ENCODE measurements at regions not wholly inside any gene's neighbourhood (a gene's known extent, or its start where the extent isn't known, plus 50 kb on each side); places are given as distances from the start of the nearest gene placed in this dataset.
"Not testable (repeated sequence)": the region's sequence is repeated elsewhere in the genome, so short reads cannot be mapped to it uniquely, and the experiment has no call there.

DNA sequence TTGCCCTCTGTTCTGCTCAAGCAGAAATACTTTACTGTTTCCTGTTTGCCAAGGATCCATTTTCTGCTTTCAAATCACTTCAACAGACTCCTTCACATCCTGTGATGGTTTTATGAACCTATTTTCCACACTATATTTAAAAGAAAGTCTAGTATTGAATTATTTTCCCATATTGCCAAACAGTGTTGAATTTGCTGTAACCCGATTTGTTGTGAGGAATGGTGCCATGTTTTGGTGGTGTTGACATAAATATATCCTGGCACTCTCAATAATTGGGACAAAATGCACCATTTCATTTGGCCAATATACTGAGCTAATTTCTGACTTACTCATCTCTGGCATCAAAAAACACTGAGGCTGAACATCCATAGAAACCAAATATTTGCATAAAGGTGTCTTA lies 615.4 kb upstream of the SEMA3D start:
- Histone ChIP-seq H3K36me3 (no peaks in the 10 kb centered on the region), H3K4me1 (ENCODE audit: control insufficient read depth in 1 of 2, insufficient read depth in 1 of 2, low read depth in 1 of 2, low read length in 1 of 2) (no peaks in the 10 kb centered on the region), H3K27me3 (no peaks in the 10 kb centered on the region), H3K9me3 (no peaks in the 10 kb centered on the region), H3K27ac (no peak overlapping the region), H3K4me3 (ENCODE audit: low read depth in 1 of 2, low read length in 1 of 2) (no peak overlapping the region)
- TF ChIP-seq, protein P1, sequence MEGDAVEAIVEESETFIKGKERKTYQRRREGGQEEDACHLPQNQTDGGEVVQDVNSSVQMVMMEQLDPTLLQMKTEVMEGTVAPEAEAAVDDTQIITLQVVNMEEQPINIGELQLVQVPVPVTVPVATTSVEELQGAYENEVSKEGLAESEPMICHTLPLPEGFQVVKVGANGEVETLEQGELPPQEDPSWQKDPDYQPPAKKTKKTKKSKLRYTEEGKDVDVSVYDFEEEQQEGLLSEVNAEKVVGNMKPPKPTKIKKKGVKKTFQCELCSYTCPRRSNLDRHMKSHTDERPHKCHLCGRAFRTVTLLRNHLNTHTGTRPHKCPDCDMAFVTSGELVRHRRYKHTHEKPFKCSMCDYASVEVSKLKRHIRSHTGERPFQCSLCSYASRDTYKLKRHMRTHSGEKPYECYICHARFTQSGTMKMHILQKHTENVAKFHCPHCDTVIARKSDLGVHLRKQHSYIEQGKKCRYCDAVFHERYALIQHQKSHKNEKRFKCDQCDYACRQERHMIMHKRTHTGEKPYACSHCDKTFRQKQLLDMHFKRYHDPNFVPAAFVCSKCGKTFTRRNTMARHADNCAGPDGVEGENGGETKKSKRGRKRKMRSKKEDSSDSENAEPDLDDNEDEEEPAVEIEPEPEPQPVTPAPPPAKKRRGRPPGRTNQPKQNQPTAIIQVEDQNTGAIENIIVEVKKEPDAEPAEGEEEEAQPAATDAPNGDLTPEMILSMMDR (IDR thresholded peaks at IDR 0.05) = no peak

DNA sequence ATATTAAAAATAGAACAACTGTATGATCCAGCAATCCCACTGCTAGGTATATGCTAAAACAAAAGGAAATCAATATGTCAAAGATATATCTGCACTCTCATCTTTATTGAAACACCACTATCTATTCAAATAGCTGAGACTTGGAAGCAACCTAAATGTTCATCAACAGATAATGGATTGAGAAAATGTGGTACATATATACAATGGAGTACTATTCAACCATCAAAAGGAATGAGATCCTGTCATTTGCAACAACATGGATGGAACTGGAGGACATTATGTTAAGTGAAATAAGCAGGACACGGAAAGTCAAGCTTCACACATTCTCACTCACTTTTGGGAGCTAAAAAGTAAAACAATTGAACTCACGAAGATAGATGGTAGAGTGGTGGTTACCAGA lies 610.1 kb upstream of the SEMA3D start:
- Histone ChIP-seq H3K27me3 (no peaks in the 10 kb centered on the region), H3K36me3 (no peaks in the 10 kb centered on the region), H3K4me1 (ENCODE audit: control insufficient read depth in 1 of 2, insufficient read depth in 1 of 2, low read depth in 1 of 2, low read length in 1 of 2) (no peaks in the 10 kb centered on the region), H3K9me3 (no peaks in the 10 kb centered on the region), H3K4me3 (ENCODE audit: low read depth in 1 of 2, low read length in 1 of 2) (no peak overlapping the region), H3K27ac (no peak overlapping the region)
- TF ChIP-seq, protein P1 (IDR thresholded peaks at IDR 0.05) = no peak

DNA sequence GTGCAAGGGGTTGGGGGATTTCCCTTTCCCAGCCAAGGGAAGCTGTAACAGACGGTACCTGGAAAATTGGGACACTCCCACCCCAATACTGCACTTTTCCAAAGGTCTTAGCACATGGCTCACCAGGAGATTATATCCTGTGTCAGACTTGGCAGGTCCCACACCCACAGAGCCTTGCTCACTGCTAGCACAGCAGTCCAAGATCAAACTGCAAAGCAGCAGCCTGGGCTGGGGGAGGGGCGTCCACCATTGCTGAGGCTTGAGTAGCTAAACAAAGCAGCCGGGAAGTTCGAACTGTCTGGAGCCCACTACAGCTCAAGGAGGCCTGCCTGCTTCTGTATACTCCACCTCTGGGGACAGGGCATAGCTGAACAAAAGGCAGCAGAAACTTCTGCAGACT lies 604.2 kb upstream of the SEMA3D start:
- not testable (repeated sequence) for H3K27ac ChIP-seq; H3K27me3 ChIP-seq; H3K36me3 ChIP-seq; H3K4me3 ChIP-seq (ENCODE audit: low read depth in 1 of 2, low read length in 1 of 2); H3K4me1 ChIP-seq (ENCODE audit: control insufficient read depth in 1 of 2, insufficient read depth in 1 of 2, low read depth in 1 of 2, low read length in 1 of 2); H3K9me3 ChIP-seq

DNA sequence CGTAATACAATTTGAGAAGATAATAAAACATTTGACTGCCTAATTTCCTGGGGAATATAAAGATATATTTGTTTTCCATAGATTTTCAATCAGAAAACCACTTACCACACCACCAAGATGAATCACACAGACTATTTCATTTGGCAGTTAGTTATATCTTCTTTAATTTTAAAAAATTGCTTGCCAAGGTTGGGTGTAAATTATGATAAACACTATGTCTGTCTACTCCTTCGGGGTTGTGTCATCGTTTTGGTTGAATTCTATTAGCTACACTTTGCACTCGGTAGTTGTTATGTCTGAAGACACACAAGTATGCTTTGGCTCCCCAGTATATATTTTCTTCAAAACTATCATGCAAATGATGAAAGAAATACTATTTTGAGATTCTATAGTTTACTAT lies 594.8 kb upstream of the SEMA3D start:
- TF ChIP-seq, protein P1 (IDR thresholded peaks at IDR 0.05) = no peak
- Histone ChIP-seq H3K4me1 (ENCODE audit: control insufficient read depth in 1 of 2, insufficient read depth in 1 of 2, low read depth in 1 of 2, low read length in 1 of 2) (no peaks in the 10 kb centered on the region), H3K36me3 (no peaks in the 10 kb centered on the region), H3K27ac (no peak overlapping the region), H3K4me3 (ENCODE audit: low read depth in 1 of 2, low read length in 1 of 2) (no peak overlapping the region), H3K9me3 (no peaks in the 10 kb centered on the region), H3K27me3 (no peaks in the 10 kb centered on the region)

DNA sequence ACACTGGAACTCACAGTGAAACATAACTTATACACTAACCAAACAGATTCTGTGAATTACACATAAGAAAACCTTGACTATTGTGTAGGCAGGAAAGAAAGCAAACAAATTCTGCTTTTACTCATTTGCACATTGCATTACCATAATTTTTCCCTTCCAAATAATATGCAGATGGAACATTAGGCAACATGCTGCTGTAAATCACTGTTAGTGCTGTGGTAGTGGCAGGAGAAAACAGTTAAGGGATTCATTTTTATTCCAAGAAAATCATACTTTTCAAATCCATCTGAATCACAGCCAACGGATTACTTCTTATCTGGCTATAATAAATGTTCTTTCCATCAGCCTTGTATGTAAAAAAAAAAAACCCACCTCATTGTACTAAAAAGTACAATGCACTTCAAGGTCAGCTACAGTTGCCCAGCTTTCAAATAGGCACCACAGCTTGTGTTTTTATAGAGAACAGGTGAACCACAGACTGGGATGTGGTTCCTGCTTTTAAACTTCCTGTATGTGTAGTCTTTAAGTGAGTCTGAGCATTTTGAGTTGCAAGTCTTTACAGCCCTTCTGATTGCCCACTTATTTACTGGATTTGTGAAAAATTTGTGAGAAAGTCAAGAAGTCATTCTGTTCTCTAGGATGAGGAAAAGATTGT lies 590.0 kb upstream of the SEMA3D start:
- Histone ChIP-seq H3K9me3 (no peaks in the 10 kb centered on the region), H3K36me3 (no peaks in the 10 kb centered on the region), H3K27ac (no peak overlapping the region), H3K4me3 (ENCODE audit: low read depth in 1 of 2, low read length in 1 of 2) (no peak overlapping the region), H3K4me1 (ENCODE audit: control insufficient read depth in 1 of 2, insufficient read depth in 1 of 2, low read depth in 1 of 2, low read length in 1 of 2) (no peaks in the 10 kb centered on the region), H3K27me3 (no peaks in the 10 kb centered on the region)
- TF ChIP-seq, protein P1 (IDR thresholded peaks at IDR 0.05) = no peak

DNA sequence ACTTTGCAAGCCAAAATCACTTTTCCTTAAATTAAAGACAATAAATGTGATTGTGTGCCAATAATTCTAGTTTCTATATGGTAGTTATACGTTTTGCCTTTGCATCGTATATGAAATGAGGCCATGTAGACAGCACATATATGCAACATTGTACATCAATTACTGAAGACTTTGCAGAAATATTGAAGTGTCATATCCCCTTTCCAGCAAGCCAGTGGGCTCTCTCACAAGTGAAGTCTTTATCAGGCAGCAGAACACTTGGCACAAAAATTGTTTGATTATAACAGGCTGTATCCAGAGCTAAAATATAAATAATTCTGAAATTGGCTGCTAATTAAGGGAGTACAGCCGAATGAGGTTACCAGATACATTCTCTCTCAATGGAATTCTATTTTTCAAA lies 588.6 kb upstream of the SEMA3D start:
- H3K9me3 ChIP-seq = no peaks in the 10 kb centered on the region
- TF ChIP-seq, protein P1 (IDR thresholded peaks at IDR 0.05) = no peak
- no peak overlapping the region for H3K27ac ChIP-seq
- H3K27me3 ChIP-seq = no peaks in the 10 kb centered on the region
- no peak overlapping the region for H3K4me3 ChIP-seq (ENCODE audit: low read depth in 1 of 2, low read length in 1 of 2)
- no peaks in the 10 kb centered on the region for H3K4me1 ChIP-seq (ENCODE audit: control insufficient read depth in 1 of 2, insufficient read depth in 1 of 2, low read depth in 1 of 2, low read length in 1 of 2)
- H3K36me3 ChIP-seq = no peaks in the 10 kb centered on the region

Data from neutrophil (primary cell).